ENCODE measurements at regions not wholly inside any gene's neighbourhood (a gene's known extent, or its start where the extent isn't known, plus 50 kb on each side); places are given as distances from the start of the nearest gene placed in this dataset.

DNA sequence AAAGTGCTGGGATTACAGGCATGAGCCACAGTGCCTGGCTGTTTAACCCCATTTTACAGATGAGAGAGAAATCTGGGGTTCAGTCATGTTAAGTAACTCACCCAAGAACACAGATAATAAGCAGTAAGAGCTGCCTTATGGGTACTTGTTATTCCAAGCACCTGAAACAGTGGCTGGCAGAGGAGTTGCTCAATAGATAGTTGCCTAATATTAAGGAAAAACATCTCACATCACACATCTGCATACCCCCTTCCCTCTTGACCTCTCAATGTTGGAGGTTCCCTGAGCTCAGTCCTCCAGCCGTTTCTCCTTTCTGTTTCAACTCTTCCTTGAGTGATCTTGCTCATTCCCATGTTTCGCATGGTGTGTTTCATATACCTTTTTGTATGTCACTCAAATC lies 401.9 kb downstream of the KLF12 start:
- no peak for TF ChIP-seq CTCF (conservative IDR thresholded peaks at IDR 0.05 in 1 of 2, IDR thresholded peaks at IDR 0.05 in 1 of 2; ENCODE audit: extremely low read depth in 1 of 2, insufficient read depth in 1 of 2, low read depth in 1 of 2, low read length in 2 of 2)
- no peak for TF ChIP-seq EZH2 (IDR thresholded peaks at IDR 0.05; ENCODE audit: borderline replicate concordance, low read length)

All from mammary epithelial cell (primary cell).